ENCODE measurements at regions not wholly inside any gene's neighbourhood (a gene's known extent, or its start where the extent isn't known, plus 50 kb on each side); places are given as distances from the start of the nearest gene placed in this dataset.

DNA sequence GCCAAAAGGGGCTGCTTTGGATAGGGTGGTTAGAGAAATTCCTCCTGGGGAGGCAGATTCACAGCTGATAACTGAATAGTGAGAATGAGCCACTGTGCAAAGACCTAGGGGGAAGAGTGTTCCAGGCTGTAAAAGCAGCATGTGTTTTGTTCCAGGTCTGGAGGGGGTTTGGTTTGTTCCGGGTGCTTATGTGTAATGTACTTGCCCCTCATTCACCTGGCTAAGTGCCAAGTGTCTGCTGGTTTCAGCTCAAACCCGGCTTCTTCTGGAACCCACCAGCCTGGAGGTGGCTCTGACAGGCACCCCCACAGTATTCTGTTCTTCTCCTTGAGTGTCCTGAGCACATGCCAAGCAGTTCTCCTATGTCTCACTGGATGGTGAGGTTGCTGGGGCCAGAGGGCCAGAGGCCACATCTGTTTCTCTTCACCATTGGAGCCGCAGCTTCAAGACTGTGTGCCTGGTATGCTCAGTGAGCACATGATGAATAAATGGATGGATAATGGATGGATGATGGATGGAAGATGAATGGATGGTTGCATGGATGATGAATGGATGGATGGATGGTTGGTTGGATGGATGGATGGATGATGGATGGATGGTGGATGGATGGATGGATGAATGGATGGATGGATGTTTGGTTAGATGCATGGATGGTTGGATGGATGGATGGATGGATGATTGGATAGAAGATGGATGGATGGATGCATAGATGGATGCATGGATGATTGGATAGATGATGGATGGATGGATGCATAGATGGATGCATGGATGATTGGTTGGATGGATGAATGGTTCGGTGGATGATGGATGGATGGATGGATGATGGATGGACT is 227.6 kb downstream of the BMP7 start:
- DNase-seq: no peak

DNA sequence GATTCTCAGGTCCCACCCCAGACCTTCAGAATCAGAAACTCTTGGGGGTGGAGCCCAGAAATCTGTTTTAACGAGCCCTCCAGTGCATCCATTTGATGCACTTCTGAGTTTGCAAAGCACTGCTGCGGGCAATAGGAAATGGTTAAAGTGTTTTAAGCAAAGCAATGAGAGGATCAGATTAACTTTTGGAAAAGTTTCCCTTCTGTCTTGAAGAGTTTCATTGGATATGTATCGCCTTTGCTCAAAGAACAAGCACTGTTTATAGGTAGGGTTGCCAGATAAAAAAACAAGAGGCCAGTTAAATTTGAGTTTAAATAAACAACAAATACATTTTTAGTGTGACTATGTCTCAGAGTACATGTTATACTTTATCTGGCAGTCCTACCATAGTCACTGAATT is 226.0 kb downstream of the BMP7 start:
- DNase-seq: no peak

DNA sequence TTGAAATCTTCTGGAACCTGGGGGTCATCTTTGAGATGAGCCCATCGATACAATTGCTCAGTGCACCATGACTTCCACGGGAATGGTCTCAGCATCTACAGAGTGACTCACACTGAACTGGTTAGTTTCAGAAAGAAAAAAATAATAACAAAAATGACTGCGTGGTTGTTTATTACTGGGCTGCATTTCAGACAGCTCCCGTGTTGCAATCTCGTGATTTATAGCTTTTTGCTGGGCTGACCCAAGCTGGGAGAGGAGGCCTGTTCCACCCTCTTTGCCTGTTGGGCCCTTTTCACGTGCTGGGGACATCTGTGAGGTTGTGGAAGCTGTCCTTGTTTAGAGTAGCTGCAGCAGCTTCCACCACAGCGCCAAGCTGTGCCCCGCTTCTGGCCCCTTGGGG is 225.5 kb downstream of the BMP7 start:
- no peak for DNase-seq

DNA sequence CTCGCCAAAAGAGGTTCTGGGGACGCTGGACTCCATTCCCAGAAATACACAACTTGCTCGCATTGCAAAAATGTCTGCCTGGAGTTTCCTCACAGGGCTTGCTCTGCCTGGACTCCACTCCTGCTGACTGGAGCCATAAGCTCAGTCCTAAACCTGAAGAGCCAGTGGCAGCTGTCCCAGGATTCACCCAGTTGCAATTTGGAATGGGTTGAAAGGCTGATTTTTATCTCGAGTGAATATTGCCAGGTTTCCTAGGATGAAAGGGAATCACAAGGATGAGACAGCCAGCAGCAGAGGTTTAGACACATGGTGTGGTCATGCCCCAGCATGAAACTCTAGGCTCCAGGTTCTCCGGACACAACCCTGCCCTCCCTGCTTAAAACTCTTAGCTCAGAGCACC is 223.3 kb downstream of the BMP7 start:
- DNase-seq: no peak

DNA sequence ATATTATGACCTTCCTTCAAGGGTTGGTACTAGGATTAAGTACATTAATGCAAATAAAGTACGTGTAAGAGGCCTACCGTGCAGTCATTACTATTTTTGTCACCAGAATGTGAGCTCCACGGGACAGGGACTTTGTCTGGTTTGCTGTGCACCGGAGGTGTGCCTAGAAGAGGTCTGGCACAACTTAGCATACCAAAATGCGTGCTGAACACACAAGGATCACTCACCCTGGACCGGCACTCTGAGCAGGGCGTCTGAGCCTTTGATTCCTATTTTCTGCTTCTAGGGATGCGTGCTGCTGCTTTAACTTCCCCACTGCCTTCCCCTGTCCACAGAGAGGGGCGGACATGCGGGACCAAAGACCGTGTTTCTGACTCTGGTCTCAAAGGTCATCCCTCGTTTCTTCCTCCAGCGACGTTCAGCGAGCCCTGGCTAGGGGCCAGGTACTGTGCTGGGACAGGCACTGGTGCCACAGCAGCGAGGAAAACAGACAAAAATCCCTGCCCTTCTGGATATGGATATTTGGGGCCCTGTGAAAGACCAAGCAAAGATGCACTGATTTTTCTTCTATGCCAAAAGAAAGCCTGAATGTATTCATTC is 222.7 kb downstream of the BMP7 start:
- no peak for DNase-seq

DNA sequence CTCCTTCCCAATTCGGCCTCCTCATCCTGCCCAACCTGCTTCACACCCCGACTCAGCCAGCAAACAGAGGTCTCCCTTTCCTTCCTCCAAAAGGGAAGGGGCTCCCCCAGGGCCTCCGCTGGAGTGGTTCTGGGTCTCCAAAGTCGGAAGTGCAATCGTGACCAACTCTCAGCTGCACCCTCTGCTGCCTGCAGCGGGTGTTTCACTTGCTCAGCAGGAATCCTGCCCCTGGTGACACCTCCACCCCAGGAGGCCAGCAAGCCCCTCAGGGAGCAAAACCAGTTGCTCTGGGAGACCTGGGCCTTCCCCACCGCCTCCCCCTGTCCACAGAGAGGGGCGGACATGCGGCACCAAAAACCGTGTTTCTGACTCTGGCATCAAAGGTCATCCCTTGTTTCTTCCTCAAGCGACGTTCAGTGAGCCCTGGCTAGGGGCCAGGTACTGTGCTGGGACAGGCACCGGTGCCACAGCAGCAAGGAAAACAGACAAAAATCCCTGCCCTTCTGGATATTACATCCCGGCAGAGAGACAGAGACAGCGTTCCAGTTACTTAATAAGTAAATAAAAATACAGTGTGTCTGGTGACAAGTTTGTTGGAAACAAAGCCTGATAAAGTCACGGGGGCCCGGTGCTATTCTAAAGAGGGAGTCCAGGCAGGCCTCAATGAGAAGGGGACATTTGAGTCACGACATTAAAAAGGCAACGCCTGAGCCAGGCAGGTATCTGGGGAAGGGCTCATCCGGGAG is 219.0 kb downstream of the BMP7 start:
- DNase-seq: no peak

DNA sequence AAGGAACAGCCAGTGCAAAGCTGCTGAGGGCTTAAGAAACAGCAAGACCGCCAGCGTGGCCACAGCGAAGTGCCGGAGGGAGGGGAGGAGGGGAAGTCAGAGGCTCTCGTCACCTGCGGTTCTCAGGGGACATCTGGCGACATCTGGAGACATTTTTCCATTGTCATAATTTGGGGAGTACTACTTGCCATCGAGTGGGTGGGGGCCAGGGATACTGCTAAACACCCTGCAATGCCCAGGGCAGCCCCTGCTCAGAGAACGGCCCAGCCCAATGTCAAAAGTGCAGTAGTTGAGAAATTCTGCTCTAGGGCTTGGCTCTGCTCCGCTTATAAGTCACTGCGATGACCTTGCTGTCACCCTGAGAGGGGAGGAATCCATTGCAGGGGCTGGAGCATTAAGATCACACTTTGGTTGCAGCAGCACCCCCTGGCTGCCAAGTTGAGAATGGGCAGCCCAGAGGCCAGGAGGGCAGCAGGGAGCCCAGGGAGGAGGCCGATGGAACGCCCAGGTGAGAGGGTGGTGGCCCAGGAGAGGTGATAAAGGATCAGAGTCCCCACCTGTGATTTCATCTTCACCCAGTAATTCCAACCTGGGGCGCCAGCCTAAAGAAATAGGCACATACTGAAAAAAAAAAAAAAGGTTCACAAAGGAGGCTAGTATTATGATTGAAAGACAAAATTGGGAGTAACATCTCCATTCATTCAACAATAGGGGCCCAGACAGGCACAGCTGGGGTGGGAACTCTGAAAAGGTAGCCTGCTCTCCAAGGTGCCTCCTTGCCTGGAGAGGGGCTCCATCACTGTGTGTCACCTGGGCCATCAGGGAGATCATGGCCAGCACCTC is 218.2 kb downstream of the BMP7 start:
- DNase-seq: no peak

DNA sequence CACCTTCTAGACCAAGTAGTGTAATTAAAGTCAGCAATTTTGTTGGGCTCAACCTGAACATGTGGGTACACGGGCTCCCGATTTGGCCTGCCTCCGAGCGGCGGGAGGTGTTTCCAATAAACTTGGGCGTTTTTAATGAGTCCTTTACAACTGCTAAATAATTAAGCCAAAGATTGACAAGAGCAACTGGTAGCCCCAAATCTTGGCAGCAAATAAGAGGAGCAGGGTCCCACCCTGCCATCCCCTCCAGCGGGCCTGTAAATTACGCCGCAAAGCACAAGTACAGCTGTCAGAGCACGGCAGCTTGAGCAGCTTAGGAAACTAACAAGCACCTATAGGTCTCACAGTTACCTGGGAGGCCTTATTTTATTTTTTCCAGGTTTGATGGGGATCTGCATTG is 217.1 kb downstream of the BMP7 start:
- DNase-seq: no peak

DNA sequence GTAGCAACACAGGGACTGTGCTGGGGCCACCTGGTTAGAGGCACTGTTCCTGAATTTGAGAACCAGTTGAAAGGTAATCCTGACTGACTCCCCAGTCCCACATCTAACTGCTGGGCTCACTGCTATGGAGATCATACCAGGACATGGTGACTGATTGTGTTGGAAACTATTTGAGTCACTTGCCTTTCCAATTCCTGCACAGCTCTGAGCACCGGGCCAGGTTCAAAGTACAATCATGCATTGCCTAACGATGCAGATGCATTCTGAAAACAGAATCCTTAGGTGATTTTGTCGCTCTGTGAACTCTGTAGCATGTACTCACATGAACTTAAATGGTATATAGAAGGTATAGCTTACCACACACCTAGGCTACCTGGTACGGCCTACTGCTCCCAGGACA is 215.3 kb downstream of the BMP7 start:
- no peak for DNase-seq

DNA sequence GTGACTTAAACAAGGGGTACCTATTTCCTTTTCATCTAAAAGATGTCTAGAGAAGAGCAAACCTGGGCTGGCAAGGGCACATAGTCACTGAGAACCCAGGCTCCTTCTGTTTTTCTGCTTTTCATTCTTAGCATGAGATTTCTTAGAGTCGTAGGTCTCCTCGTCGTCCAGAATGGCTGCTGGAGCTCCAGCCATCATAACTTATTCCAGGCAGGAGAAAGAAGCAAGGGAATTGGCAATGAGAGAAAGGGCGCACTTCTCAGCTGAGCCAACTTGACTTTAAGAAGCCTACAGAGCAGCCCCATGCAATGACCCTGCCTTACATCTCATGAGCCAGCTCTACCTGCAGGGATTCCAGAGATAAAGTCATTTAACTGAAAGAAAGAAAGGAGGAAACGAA is 213.4 kb downstream of the BMP7 start:
- DNase-seq: no peak

DNA sequence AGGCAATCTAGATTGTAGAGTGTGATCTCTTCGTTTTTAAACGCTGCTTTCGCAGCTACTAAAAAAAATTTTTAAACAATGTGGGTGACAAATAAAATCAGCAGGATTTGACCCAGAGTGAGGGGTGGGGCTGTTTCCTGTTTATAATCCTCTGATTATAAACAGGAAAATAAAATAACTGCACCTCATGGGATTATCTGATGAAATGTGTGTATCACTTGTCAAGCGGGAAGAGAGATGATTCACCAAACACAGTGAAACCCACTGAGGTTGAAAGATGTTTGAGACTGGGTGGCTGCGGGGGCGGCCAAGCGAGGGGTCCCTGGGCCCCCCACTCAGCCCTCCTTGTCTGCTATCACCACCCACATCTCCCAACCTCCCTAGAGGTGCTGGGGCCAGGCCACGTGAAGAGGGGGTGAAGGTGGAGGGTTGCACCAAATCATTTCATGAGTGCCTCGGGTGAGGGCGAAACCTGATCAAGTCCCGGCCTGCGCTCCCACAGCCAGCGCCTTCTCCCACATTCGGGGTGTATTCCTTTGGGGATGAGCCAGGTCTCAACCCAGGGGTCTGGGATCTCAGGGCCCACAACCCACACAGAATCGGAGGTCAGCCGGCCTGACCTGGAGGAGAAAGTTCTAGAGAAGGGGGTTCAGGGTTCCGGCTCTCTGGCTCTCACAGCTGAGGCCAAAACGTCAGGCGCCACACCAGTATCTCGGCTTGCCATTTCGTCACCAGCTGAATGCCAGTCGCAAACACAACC is 212.5 kb downstream of the BMP7 start:
- no peak for DNase-seq

DNA sequence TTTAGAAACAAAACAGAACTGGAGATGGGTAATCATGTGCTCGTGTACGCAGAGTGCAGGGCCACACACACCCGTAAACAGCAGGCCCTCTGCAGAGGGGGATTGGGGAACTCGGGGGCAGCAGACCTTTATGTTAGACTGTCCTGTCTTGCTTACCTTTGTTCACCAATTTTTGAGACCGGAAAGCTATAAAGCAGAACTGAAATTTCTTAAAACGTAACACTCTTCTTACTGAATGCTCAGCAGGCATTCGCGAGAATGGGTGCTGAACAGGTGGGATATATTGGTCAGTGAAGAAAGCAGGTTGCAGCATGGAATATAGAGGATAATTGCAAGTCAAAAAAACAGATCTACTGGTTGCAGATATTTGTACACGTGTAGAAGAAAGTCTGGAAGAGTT is 211.1 kb downstream of the BMP7 start:
- DNase-seq: no peak

DNA sequence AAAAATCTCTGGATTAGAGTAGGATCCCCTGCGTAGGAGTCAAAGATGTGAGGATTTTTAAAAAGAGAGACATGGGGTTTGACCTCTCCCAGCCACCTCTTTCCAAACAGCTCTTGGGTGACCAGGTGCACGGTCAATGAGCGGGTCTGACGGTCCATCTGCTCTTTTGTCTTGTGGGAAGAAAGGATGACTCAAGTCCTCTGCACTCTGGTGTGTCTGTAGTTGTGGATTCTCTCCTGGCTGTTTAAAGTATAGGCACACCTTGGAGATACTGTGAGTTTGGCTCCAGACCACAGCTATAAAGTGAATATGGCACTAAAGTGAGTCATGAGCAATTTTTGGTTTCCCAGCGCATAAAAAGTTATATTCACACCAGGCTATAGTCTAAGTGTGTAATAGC is 209.8 kb downstream of the BMP7 start:
- DNase-seq: no peak

DNA sequence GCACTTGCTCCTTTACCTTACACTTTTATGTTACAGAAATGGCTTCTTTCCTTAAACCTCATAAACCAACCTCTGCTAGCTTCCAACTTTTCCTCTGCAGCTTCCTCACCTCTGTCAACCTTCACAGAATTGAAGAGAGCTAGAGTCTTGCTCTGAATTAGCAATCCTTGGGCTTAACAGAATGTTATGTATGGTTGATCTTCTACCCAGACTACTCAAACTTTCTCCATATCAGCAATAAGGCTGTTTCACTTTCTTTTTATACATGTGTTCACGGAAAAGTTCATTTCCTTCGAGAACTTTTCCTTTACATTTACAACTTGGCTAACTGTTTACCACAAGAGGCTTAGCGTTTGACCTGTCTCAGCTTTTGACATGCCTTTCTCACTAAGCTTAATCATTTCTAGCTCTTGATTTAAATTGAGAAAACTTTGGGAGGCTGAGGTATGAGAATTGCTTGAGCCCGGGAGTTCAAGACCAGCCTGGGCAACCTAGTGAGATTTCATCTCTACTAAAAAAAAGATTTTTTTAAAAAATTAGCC is 207.3 kb downstream of the BMP7 start:
- DNase-seq: no peak

DNA sequence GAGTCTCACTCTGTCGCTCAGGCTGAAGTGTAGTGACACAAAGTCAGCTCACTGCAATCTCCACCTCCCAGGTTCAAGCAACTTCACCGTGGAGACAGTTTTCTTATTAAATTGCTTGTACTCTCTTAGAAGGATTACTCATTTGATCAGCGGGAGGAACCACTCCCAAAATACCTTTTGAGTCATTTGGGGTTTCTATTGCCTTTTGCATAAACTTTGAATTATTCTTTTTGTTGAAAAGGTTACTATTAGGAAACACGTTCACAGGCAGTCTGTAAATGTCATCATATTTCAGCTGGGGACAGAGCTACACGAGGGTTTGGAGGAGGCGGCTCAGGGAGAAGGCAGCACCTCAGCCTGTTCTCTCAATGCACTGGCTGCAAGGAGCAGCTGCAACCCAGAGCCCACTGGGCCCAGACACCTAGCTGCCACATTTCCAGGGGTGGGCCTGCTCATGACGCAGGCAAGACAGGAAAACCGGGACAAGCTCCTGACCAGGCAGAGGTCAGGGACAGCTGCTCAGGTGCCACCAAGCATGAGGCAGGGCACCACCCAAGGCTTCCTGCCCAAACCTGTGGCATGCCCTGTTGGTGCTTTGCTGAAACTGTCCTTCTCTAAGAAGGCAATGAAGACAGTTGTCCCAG is 205.9 kb downstream of the BMP7 start:
- DNase-seq: no peak

DNA sequence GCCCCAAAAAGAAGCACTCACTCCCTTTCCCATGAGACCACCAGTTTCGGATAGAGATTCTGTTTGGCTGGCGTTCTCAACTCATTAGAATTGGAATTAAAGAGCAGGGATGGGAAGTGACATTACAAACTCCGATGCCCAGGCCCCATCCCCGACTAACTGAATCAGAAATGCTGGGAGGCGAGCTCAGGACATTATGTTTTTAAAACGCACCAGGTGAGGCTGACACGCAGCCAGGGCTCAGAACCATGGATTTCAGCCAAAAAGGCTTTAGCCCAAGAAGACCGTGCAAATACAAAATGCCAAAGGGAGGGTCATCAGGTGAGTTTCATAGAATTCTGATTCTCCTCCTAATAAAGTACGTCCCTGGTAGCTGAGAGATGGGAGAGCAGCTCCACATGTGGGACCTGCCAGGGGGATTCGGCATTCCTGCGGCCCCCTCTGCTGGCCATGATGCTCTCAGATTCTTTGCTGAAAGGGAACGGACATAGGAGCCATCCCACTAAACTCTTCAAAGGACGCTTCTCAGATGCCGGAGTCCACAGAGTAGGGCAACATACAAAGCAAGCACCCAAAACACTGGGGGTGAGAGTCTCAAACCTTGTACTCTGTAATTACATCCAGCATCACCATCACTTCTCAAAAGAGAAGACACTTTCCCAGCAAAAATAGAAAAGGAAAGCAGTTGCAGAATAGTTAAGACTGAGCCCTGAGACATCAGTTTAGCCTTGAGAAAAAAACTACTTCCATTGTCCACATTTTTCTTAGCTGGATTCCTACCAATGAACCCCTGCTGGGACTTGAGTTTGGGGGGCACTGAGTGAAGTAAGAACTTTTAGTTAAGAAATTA is 205.2 kb downstream of the BMP7 start:
- DNase-seq: no peak

DNA sequence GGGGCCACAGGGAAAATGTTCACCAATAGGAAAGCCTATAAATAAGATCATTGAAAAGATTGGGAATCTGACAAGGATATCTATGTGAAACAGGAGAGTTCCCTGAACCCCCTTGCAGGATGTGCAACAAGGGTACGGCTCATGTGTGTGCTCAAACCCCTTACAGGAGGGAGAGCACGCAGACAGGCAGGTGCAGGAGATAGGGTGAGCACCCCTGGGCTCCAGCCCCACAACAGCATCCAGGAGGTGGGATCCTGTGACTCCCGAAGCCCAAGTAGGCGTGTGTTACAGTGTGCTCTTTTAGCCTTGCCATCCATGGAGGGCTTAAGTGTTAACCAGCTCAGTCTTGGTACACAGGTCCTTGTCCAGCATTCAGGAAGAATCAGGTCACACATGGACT is 204.2 kb downstream of the BMP7 start:
- no peak for DNase-seq

DNA sequence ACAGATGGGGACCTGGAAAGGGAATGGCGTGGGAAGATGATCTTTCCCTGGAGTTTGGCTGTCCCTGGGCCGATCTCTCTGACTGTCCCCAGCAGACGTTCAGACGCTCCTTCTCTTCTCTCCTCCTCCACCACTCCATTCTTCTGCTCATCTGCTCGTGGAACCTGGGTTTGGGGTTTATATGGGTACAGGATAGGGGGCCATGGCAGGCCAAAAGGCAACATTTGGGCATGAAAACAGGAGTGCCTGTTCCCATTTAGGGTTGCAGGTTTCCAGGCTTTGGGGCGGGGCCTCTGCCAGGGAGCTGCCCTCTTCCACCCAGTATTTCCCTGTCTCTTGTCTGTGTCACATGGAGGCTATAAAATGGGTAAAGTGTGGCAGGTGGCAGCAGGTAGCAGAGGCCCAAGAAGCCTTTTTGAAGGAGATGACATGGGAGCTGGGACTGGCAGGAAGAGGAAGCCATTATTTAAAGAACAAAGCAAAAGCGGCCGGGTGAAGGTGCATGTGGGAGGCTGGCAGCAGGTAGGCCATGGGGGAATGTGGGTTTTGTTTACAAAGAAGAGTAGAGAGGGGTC is 203.7 kb downstream of the BMP7 start:
- DNase-seq: peak; percentile 5

DNA sequence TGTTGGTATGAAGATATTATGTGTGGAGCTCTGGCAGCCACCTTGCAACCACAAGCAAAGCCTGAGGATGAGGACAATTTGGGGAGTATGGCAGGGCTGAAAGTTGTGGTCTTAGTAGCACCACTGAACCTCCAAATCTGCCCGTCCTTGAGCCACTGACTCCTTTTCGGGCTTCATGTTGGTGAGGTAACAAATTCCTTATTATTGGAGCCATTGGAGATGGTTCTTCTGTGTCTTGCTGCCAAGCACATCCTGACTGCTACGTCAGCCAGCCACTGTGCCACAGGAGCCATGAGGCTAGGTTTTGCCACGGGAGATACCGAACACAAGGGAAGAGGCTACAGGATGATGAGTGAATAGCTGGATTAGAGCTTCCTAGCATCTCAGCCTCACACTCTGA is 201.6 kb downstream of the BMP7 start:
- DNase-seq: peak; percentile 52

DNA sequence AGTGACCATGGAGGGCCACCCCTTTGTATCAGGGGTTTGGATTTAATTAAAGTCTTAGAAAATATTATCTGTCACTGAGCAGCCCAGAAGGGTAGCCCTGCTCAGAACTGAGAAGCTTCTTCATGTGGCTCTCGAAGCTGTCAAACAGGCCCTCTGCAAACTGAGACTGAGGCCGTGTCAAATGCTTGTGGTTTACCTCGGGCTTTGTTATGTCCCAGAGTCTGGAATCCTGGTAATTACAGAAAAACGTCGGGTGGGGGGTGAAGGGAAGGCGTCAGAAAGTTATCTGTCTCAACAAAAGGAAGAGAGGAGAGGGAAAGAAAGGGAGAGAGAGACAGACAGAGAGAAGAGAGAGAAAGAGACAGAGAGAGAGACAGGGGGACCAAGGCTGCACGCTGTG is 200.8 kb downstream of the BMP7 start:
- peak; percentile 21 for DNase-seq

Data from activated effector memory CD4-positive, alpha-beta T cell treated with anti-CD3 and anti-CD28 coated beads, Interleukin-2, amount 50 U/mL, for 16 hours (primary cell).